ENCODE measurements at regions not wholly inside any gene's neighbourhood (a gene's known extent, or its start where the extent isn't known, plus 50 kb on each side); places are given as distances from the start of the nearest gene placed in this dataset.
A peak's percentile ranks its signal among the peaks of the same experiment; 100 is the strongest.

GRCh38 chr13:70634893-70635292 lies 526.6 kb upstream of the KLHL1 start:
- no peak for DNase-seq (ENCODE audit: low spot score)

- DNase-seq (ENCODE audit: low spot score) = no peak
Measured at GRCh38 chr13:70630247-70630646, 522.0 kb upstream of the KLHL1 start.

GRCh38 chr13:70623239-70623638 lies 515.0 kb upstream of the KLHL1 start:
- peak; percentile 41 for DNase-seq (ENCODE audit: low spot score)

GRCh38 chr13:70622796-70623195 lies 514.5 kb upstream of the KLHL1 start:
- DNase-seq (ENCODE audit: low spot score) = no peak

GRCh38 chr13:70619936-70620335 lies 511.7 kb upstream of the KLHL1 start:
- no peak for DNase-seq (ENCODE audit: low spot score)

GRCh38 chr13:70616847-70617246 lies 508.6 kb upstream of the KLHL1 start:
- no peak for DNase-seq (ENCODE audit: low spot score)

GRCh38 chr13:70613295-70613694 lies 505.0 kb upstream of the KLHL1 start:
- peak; percentile 38 for DNase-seq (ENCODE audit: low spot score)

- DNase-seq (ENCODE audit: low spot score) = no peak
Measured at GRCh38 chr13:70612881-70613280, 504.6 kb upstream of the KLHL1 start.

- DNase-seq (ENCODE audit: low spot score) = no peak
Measured at GRCh38 chr13:70604448-70604847, 496.2 kb upstream of the KLHL1 start.

- no peak for DNase-seq (ENCODE audit: low spot score)
Measured at GRCh38 chr13:70593716-70594115, 485.5 kb upstream of the KLHL1 start.

GRCh38 chr13:70585109-70585508 lies 476.9 kb upstream of the KLHL1 start:
- DNase-seq (ENCODE audit: low spot score) = no peak

GRCh38 chr13:70580825-70581224 lies 472.6 kb upstream of the KLHL1 start:
- DNase-seq (ENCODE audit: low spot score) = no peak

GRCh38 chr13:70579941-70580340 lies 471.7 kb upstream of the KLHL1 start:
- no peak for DNase-seq (ENCODE audit: low spot score)

- DNase-seq (ENCODE audit: low spot score) = no peak
Measured at GRCh38 chr13:70571221-70571620, 463.0 kb upstream of the KLHL1 start.

GRCh38 chr13:70568571-70568970 lies 460.3 kb upstream of the KLHL1 start:
- peak; percentile 75 for DNase-seq (ENCODE audit: low spot score)

GRCh38 chr13:70544706-70545105 lies 436.5 kb upstream of the KLHL1 start:
- DNase-seq (ENCODE audit: low spot score) = no peak

- DNase-seq (ENCODE audit: low spot score) = no peak
Measured at GRCh38 chr13:70541451-70541850, 433.2 kb upstream of the KLHL1 start.

- DNase-seq (ENCODE audit: low spot score) = no peak
Measured at GRCh38 chr13:70534466-70534865, 426.2 kb upstream of the KLHL1 start.

GRCh38 chr13:70529652-70530051 lies 421.4 kb upstream of the KLHL1 start:
- DNase-seq (ENCODE audit: low spot score) = no peak

- no peak for DNase-seq (ENCODE audit: low spot score)
Measured at GRCh38 chr13:70527599-70527998, 419.3 kb upstream of the KLHL1 start.

- no peak for DNase-seq (ENCODE audit: low spot score)
Measured at GRCh38 chr13:70523622-70524021, 415.4 kb upstream of the KLHL1 start.

GRCh38 chr13:70520275-70521036 lies 412.2 kb upstream of the KLHL1 start:
- DNase-seq (ENCODE audit: low spot score) = no peak

GRCh38 chr13:70518081-70518480 lies 409.8 kb upstream of the KLHL1 start:
- no peak for DNase-seq (ENCODE audit: low spot score)

GRCh38 chr13:70516226-70516625 lies 408.0 kb upstream of the KLHL1 start:
- no peak for DNase-seq (ENCODE audit: low spot score)

Data from RKO (cell line).